ENCODE measurements at regions not wholly inside any gene's neighbourhood (a gene's known extent, or its start where the extent isn't known, plus 50 kb on each side); places are given as distances from the start of the nearest gene placed in this dataset.

DNA sequence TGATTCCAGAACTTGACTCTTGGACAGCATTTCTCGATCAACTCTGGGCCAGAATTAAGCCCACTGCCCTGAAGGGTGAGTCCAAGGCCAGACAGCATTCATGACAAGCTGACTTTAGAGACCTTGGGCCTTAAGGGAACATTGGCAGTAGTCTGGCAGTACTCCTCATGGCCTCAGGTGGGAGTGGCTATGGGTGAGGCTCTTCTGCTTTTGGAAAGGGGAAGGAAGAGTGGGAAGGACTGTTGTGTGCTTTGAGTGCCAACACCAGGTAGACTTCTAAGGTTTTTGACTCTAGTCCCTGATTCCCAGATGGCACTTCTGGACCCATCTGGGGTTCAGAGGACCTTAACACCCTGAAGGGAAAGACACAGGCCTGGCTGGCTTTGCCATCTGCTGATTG lies 530.4 kb downstream of the ACTL7B start:
- Histone ChIP-seq H3K4me3 (no peak overlapping the region), H3K36me3 (no peaks in the 10 kb centered on the region), H3K9me3 (peaks cover 0 to 6% (median 1%) of the 10 kb centered on the region in 4 donors), H3K4me1 (no peaks in the 10 kb centered on the region), H3K27me3 (no peaks in the 10 kb centered on the region), H3K27ac (no peak overlapping the region)
- no peak for ATAC-seq (ENCODE audit: low FRiP score in 2 of 2)
- 85 to 100% methylated on average over 1 of the region's 1 CpG for WGBS, 2 donors
- TF ChIP-seq POLR2A (IDR thresholded peaks at IDR 0.05) (no peak), EP300 (IDR thresholded peaks at IDR 0.05) (no peak), POLR2AphosphoS5 (IDR thresholded peaks at IDR 0.05) (no peak)
- TF ChIP-seq, protein P1, sequence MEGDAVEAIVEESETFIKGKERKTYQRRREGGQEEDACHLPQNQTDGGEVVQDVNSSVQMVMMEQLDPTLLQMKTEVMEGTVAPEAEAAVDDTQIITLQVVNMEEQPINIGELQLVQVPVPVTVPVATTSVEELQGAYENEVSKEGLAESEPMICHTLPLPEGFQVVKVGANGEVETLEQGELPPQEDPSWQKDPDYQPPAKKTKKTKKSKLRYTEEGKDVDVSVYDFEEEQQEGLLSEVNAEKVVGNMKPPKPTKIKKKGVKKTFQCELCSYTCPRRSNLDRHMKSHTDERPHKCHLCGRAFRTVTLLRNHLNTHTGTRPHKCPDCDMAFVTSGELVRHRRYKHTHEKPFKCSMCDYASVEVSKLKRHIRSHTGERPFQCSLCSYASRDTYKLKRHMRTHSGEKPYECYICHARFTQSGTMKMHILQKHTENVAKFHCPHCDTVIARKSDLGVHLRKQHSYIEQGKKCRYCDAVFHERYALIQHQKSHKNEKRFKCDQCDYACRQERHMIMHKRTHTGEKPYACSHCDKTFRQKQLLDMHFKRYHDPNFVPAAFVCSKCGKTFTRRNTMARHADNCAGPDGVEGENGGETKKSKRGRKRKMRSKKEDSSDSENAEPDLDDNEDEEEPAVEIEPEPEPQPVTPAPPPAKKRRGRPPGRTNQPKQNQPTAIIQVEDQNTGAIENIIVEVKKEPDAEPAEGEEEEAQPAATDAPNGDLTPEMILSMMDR (IDR thresholded peaks at IDR 0.05): no peak
- no peak for DNase-seq

DNA sequence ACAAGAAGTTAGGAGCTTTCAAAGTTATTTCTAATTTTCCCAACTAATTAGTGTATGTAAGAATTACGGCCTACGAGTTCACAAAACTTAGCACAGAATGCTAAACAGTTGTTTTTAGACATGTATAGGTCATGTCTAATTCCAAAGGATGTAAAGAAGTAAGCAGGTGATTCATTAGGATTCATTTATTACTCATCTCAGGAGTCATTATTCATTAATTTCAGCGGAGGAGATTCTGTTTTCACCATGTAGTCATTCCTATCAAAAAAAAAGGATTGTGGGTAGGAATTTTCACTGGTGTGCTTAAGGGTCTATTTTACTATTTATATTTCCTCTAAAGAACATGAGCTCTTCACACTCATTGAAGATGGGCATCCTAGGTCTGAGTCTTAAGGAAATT lies 532.2 kb downstream of the ACTL7B start:
- WGBS, 2 donors: 96% methylated on average over 3 of the region's 3 CpGs
- no peak for TF ChIP-seq POLR2A (IDR thresholded peaks at IDR 0.05)
- no peak for TF ChIP-seq POLR2AphosphoS5 (IDR thresholded peaks at IDR 0.05)
- no peak for TF ChIP-seq EP300 (IDR thresholded peaks at IDR 0.05)
- TF ChIP-seq, protein P1 (IDR thresholded peaks at IDR 0.05): no peak
- H3K9me3 ChIP-seq: peaks cover 0 to 6% (median 0%) of the 10 kb centered on the region in 4 donors
- DNase-seq (no peak), ATAC-seq (ENCODE audit: low FRiP score in 2 of 2) (no peak)
- no peaks in the 10 kb centered on the region for H3K4me1 ChIP-seq
- H3K27me3 ChIP-seq: no peaks in the 10 kb centered on the region
- H3K4me3 ChIP-seq: no peak overlapping the region
- no peak overlapping the region for H3K27ac ChIP-seq
- H3K36me3 ChIP-seq: no peaks in the 10 kb centered on the region

DNA sequence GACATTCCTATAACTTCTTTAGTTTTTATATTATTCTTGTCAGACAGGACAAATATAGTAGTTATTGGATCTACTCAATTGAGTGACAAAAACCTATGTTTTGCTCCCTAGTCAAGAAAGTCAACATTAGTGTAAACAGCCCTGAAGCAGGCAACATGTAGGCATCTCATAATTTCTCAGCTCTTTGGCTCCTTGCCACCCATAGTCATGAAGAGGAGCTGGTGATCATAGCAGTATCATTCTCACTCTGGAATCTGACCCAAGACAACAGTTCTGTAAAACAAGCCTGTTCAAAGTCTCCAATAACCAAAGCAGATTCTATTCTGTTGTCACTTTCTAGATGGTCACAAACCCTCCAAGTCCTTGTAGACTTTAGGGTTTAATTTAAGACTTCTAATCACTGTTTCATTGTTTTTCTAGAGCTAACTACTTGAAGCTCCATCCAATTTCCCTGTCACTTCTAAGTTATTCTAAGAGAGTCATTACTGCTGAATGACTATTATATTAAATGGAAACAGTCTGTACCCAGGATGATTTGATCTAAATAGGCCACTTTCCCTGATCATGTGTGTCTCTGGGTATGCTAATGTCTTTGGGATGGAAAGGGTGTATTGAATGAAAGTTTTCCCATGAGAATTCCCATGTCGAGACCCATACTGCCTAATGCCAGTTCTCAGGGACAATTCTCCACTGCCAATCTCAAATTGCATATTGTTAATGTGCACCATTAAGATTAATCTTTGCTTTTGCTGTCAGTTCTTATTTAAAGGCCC lies 533.3 kb downstream of the ACTL7B start:
- Histone ChIP-seq H3K9me3 (peaks cover 0 to 6% (median 0%) of the 10 kb centered on the region in 4 donors), H3K27ac (no peak overlapping the region), H3K27me3 (no peaks in the 10 kb centered on the region), H3K4me3 (no peak overlapping the region), H3K36me3 (no peaks in the 10 kb centered on the region), H3K4me1 (no peaks in the 10 kb centered on the region)
- TF ChIP-seq, protein P1 (IDR thresholded peaks at IDR 0.05): no peak
- TF ChIP-seq POLR2AphosphoS5 (IDR thresholded peaks at IDR 0.05) (no peak), POLR2A (IDR thresholded peaks at IDR 0.05) (no peak), EP300 (IDR thresholded peaks at IDR 0.05) (no peak)
- 70 to 71% methylated on average over 1 of the region's 1 CpG for WGBS, 2 donors
- ATAC-seq (ENCODE audit: low FRiP score in 2 of 2) (no peak), DNase-seq (no peak)

DNA sequence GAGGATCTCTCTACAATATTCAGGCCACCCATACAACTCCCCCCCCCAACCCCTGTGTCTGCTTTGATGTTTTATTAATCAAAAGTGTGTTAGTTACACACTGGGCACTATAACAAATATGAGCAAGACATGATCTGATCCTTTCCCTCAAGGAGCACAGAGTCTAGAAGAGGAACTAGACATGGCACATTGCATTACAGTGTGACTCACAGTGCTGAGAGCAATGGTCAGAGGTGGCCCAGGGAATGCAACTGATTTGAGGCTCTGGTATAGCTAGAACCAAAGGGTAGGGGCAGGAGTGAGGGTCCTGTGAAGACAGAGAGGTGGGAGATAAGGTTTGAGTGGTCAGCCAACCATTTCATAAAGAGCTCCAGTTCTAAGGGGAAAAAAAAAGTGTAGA lies 539.2 kb downstream of the ACTL7B start:
- ATAC-seq (ENCODE audit: low FRiP score in 2 of 2): peak in 1 of 2 donors; percentile 46
- TF ChIP-seq EP300 (IDR thresholded peaks at IDR 0.05): no peak
- TF ChIP-seq, protein P1 (IDR thresholded peaks at IDR 0.05): no peak
- no peak for TF ChIP-seq POLR2AphosphoS5 (IDR thresholded peaks at IDR 0.05)
- no peak for TF ChIP-seq POLR2A (IDR thresholded peaks at IDR 0.05)
- Histone ChIP-seq H3K4me1 (no peaks in the 10 kb centered on the region), H3K27me3 (no peaks in the 10 kb centered on the region), H3K36me3 (no peaks in the 10 kb centered on the region), H3K27ac (no peak overlapping the region), H3K9me3 (no peaks in the 10 kb centered on the region), H3K4me3 (no peak overlapping the region)
- peak in 1 of 2 donors; percentile 24 for DNase-seq

DNA sequence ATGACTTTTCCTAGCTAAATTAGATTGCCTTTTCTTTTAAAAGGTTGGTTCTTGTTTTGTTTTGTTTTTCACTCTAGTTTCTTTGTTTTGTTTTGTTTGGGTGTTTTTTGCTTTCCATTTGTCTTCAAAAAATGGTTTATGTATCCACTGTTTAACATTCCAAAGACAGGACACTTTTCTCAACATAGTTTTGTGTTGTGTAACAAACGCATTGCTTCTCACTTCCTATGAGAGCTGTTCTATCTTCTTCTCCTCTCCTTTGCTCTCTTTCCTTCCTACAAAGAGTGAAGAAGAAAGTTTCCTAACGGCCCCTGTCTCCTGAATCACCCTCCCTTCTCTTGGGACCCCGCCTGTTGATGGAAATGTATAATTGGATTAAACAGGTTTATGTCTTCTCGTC lies 539.7 kb downstream of the ACTL7B start:
- Histone ChIP-seq H3K36me3 (no peaks in the 10 kb centered on the region), H3K27ac (no peak overlapping the region), H3K4me3 (no peak overlapping the region), H3K4me1 (no peaks in the 10 kb centered on the region), H3K27me3 (no peaks in the 10 kb centered on the region), H3K9me3 (no peaks in the 10 kb centered on the region)
- DNase-seq (no peak), ATAC-seq (ENCODE audit: low FRiP score in 2 of 2) (no peak)
- WGBS, 2 donors: 51 to 58% methylated on average over 4 of the region's 4 CpGs
- no peak for TF ChIP-seq POLR2AphosphoS5 (IDR thresholded peaks at IDR 0.05)
- TF ChIP-seq, protein P1 (IDR thresholded peaks at IDR 0.05): no peak
